ENCODE measurements at regions not wholly inside any gene's neighbourhood (a gene's known extent, or its start where the extent isn't known, plus 50 kb on each side); places are given as distances from the start of the nearest gene placed in this dataset.

DNA sequence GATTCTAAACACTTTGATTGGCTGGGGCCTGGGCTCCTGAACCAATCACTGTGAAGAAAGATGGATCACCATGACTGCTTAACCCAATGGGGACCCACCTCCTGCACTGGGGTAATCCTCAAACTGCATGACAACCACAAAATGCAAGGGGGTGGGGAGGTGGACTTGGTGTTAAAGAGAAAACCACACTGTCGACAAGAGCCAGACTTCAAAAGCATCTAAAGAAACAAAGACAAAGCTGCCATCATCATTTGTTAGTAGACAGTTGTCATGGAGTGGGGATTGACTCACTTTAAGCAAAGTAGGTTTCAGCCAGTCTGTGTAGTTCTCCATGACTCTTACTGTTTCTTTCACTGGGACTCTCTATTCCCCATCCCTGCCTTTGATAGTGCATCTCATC is 433.8 kb downstream of the PLPP3 start:
- TF ChIP-seq POLR2A (IDR thresholded peaks at IDR 0.05) (no peak), CTCF (IDR thresholded peaks at IDR 0.05) (no peak)
